GM12865 (cell line): ENCODE measurements at regions not wholly inside any gene's neighbourhood (a gene's known extent, or its start where the extent isn't known, plus 50 kb on each side); places are given as distances from the start of the nearest gene placed in this dataset.

Experiments used
- DNase-seq: peaks from one replicate; pipeline ENCODE4 v3.0.0; 2010; ENCODE audit warnings: low read depth
- H3K4me3 ChIP-seq: 2 replicates; pipeline ENCODE4 v1.5.1; 2011; ENCODE audit warnings: mild to moderate bottlenecking, low read depth, low read length, control low read depth
- TF ChIP-seq, protein P1 (sequence below): IDR thresholded peaks from 2 replicates; pipeline ENCODE4 v1.5.1; 2011; ENCODE audit warnings: low read length, control low read depth, low read depth, inconsistent platforms; ENCODE audit not compliant: insufficient read depth; ENCODE audit errors: missing control alignments

DNA sequence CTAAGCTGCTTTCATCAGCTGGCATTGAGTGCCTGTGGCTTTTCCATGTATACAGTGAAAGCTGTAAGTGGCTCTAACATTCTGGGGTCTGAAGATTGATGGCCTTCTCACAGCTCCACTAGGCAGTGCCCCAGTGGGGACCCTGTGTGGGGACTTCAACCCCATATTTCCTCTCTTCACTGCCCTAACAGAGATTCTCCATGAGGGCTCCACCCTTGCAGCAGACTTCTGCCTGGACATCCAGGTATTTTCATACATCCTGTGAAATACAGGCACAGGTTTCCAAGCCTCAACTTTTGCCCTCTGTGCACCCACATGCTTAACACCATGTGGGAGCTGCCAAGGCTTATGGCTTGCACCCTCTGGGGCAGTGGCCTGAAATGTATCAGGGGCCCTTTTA lies 188.2 kb upstream of the SYT4 start:
- DNase-seq, result no peak
- TF ChIP-seq, protein P1, sequence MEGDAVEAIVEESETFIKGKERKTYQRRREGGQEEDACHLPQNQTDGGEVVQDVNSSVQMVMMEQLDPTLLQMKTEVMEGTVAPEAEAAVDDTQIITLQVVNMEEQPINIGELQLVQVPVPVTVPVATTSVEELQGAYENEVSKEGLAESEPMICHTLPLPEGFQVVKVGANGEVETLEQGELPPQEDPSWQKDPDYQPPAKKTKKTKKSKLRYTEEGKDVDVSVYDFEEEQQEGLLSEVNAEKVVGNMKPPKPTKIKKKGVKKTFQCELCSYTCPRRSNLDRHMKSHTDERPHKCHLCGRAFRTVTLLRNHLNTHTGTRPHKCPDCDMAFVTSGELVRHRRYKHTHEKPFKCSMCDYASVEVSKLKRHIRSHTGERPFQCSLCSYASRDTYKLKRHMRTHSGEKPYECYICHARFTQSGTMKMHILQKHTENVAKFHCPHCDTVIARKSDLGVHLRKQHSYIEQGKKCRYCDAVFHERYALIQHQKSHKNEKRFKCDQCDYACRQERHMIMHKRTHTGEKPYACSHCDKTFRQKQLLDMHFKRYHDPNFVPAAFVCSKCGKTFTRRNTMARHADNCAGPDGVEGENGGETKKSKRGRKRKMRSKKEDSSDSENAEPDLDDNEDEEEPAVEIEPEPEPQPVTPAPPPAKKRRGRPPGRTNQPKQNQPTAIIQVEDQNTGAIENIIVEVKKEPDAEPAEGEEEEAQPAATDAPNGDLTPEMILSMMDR, result no peak
- no peak overlapping the region for H3K4me3 ChIP-seq

DNA sequence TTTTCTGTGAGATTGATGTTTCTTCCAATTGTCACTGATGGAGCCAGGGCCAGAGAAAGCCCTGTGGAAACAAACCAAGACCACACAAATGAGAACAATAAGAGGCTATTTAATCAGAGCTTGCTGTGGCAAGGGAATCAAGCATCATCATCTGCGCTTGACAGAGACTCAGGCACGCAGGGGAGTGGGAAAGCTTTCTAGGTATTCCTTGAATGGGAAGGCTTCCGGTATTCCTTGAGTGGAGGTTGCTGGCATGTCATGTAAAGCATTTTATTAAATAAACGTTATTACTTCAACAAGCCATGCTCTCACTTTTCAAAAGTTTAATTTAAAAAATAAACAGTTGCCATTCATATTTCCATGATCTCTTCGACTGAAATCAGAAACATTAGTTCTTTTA lies 194.6 kb upstream of the SYT4 start:
- H3K4me3 ChIP-seq, result no peak overlapping the region
- TF ChIP-seq, protein P1, result no peak
- DNase-seq, result no peak

GRCh38 chr18:43481069-43481468 lies 203.8 kb upstream of the SYT4 start:
- DNase-seq, result no peak
- TF ChIP-seq, protein P1, result no peak
- H3K4me3 ChIP-seq, result no peak overlapping the region

DNA sequence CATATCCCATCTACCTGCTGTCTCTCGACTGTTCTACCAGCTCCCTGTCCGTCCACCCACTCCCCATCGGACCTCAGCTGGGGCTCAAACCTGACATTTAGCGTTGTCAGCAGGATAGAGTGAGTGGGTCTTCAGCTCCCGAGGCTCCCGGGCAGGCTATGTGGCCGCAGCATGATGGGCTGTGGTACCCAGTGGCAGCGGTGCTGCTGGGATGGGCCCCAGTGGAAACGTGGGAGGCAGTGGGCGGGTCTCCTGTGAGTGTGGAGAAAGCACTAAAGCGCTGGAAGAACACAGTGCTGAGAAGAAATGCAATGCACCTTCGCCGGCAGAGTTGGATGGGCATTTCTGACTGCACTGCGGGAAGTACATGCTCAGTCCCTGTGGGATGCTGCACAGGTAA lies 204.8 kb upstream of the SYT4 start:
- TF ChIP-seq, protein P1, result no peak
- no peak for DNase-seq
- H3K4me3 ChIP-seq, result no peak overlapping the region

DNA sequence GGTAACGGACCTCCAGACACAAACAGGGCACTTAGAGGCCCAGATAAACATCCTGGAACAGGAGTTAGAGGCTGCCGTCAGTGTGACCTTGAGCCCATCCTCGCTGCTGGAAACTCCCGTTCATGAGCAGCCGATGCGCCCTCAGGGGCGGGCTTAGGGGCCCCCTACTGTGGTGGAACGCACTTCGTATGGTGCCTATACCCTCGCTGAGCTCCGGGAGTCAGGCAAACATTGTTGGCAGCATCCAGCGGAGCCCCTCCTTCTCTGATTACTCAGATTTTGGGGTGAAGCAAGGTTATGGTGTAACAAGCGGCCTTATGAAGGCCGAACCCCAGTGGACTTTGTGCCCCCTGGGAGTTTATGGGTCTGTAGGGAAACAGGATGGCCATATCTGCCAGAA lies 205.3 kb upstream of the SYT4 start:
- H3K4me3 ChIP-seq, result no peak overlapping the region
- DNase-seq, result no peak
- TF ChIP-seq, protein P1, result no peak

- H3K4me3 ChIP-seq, result no peak overlapping the region
- TF ChIP-seq, protein P1, result no peak
- DNase-seq, result no peak
These were observed 207.4 kb upstream of the SYT4 start for GRCh38 chr18:43484710-43485109.

DNA sequence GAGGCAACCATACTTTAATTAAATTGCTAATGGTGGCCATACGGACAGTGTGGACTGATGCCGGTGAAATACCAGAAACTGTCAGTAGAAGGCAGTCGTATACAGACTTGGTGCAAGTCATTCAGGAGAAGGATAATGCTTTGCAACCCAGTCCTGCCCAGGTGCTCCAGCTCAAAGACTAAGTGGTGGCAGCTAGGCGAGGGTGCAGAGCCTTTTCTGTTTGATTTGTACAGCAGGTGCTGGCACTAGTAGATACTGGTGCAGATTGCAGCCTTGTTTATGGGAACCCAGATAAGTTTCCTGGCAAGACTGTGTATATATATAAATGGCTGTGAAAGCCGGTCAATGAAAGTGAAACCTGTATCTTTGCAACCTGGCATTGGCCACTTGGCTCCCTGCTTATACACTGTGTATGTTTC lies 208.3 kb upstream of the SYT4 start:
- TF ChIP-seq, protein P1, result no peak
- no peak overlapping the region for H3K4me3 ChIP-seq
- peak; percentile 2 for DNase-seq
